SU-DHL-6 (cell line): ENCODE measurements at regions not wholly inside any gene's neighbourhood (a gene's known extent, or its start where the extent isn't known, plus 50 kb on each side); places are given as distances from the start of the nearest gene placed in this dataset.

ENCODE experiments used
- H2AFZ ChIP-seq: fragments of 200-600 bp; sonication (generic); 2 replicates; pipeline ENCODE4 v1.6.1; 2014; ENCODE audit warnings: low read depth, mild to moderate bottlenecking, moderate library complexity, mixed read lengths, antibody characterized with exemption, low read length; ENCODE audit not compliant: severe bottlenecking
- H3F3A ChIP-seq: fragments of 200-600 bp; shearing (Covaris generic); 2 replicates; pipeline ENCODE4 v1.6.0; 2016; ENCODE audit warnings: antibody characterized with exemption, mild to moderate bottlenecking; ENCODE audit not compliant: insufficient read depth
- H3K27ac ChIP-seq: fragments of 200-600 bp; sonication (generic); 2 replicates; pipeline ENCODE4 v1.5.1; 2016; ENCODE audit warnings: low read depth, mild to moderate bottlenecking, low read length, moderate library complexity, mixed read lengths
- H3K27me3 ChIP-seq: fragments of 200-600 bp; sonication (generic), shearing (Covaris generic); 2 replicates; pipeline ENCODE4 v1.6.0; 2014; ENCODE audit warnings: mild to moderate bottlenecking, low read length
- H3K36me3 ChIP-seq: fragments of 200-600 bp; sonication (generic); 2 replicates; pipeline ENCODE4 v1.6.1; 2014; ENCODE audit warnings: mild to moderate bottlenecking, low read length, mixed read lengths
- H3K4me2 ChIP-seq: fragments of 300-600, 200-600 bp; shearing (Covaris generic), sonication (generic); 2 replicates; pipeline ENCODE4 v1.6.0; 2014; ENCODE audit warnings: low read length, low read depth, mild to moderate bottlenecking; ENCODE audit not compliant: poor library complexity, severe bottlenecking
- H3K4me3 ChIP-seq: fragments of 200-600 bp; sonication (generic); 2 replicates; pipeline ENCODE4 v1.5.1; 2014; ENCODE audit warnings: antibody characterized with exemption, low read length, mild to moderate bottlenecking, mixed read lengths; ENCODE audit not compliant: insufficient read depth, poor library complexity, severe bottlenecking
- H3K79me2 ChIP-seq: fragments of 200-600 bp; sonication (generic); 2 replicates; pipeline ENCODE4 v1.6.1; 2014; ENCODE audit warnings: mild to moderate bottlenecking, low read length, moderate library complexity; ENCODE audit not compliant: insufficient read depth
- H3K9ac ChIP-seq: fragments of 200-600 bp; sonication (generic); 2 replicates; pipeline ENCODE4 v1.7.0; 2014; ENCODE audit warnings: mild to moderate bottlenecking, low read length
- H3K9me2 ChIP-seq: fragments of 200-600 bp; sonication (generic); replicated peaks from 2 replicates; pipeline ENCODE4 v1.6.1; 2014; ENCODE audit warnings: low read length; ENCODE audit not compliant: insufficient read depth
- H3K9me3 ChIP-seq: fragments of 200-600 bp; sonication (generic); 2 replicates; pipeline ENCODE4 v1.6.1; 2014; ENCODE audit warnings: low read length, mixed read lengths; ENCODE audit not compliant: insufficient read depth
- H4K20me1 ChIP-seq: fragments of 200-600 bp; sonication (generic); 2 replicates; pipeline ENCODE4 v1.6.1; 2014; ENCODE audit warnings: low read depth, mild to moderate bottlenecking, antibody characterized with exemption, low read length, moderate library complexity, mixed read lengths
- EZH2phosphoT487 ChIP-seq: fragments of 200-600 bp; sonication (generic), shearing (Covaris generic); conservative IDR thresholded peaks from 2 replicates; pipeline ENCODE4 v1.6.1; 2018; ENCODE audit warnings: mild to moderate bottlenecking, antibody characterized with exemption, low read length, moderate library complexity, mixed read lengths
- TF ChIP-seq, protein P1 (sequence below): fragments of 200-600 bp; sonication (generic); IDR thresholded peaks from one replicate; pipeline ENCODE4 v1.5.1; 2017; ENCODE audit warnings: antibody characterized with exemption, mild to moderate bottlenecking, low read length, moderate library complexity; ENCODE audit not compliant: insufficient read depth, poor library complexity, severe bottlenecking

DNA sequence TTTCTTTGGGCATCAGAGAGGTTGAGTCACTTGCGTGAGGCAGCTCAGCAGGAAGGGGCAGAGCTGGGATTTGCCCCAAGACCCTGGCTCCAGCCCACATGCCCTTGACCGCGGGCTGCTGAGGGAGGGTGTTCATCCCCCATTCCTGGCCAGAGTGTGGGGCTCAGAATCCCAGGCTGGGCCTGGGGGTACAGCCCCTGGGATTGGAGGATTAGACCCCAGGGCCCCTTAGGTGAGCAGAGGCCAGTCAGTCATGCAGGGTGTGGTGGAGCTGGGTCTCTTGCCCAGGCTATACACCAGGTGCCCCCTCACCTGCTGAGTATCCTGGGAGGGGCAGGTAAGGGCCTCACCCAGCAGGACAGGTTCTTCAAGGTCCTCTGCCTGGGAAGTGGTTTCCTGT is 68.4 kb upstream of the ZNF716 start:
- no peaks in the 10 kb centered on the region for H3K27me3 ChIP-seq
- no peak for TF ChIP-seq EZH2phosphoT487
- TF ChIP-seq, protein P1, sequence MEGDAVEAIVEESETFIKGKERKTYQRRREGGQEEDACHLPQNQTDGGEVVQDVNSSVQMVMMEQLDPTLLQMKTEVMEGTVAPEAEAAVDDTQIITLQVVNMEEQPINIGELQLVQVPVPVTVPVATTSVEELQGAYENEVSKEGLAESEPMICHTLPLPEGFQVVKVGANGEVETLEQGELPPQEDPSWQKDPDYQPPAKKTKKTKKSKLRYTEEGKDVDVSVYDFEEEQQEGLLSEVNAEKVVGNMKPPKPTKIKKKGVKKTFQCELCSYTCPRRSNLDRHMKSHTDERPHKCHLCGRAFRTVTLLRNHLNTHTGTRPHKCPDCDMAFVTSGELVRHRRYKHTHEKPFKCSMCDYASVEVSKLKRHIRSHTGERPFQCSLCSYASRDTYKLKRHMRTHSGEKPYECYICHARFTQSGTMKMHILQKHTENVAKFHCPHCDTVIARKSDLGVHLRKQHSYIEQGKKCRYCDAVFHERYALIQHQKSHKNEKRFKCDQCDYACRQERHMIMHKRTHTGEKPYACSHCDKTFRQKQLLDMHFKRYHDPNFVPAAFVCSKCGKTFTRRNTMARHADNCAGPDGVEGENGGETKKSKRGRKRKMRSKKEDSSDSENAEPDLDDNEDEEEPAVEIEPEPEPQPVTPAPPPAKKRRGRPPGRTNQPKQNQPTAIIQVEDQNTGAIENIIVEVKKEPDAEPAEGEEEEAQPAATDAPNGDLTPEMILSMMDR = no peak
- no peak overlapping the region for H3K9ac ChIP-seq
- no peaks in the 10 kb centered on the region for H4K20me1 ChIP-seq
- H3K9me3 ChIP-seq = no peaks in the 10 kb centered on the region
- no peaks in the 10 kb centered on the region for H3K36me3 ChIP-seq
- no peak overlapping the region for H2AFZ ChIP-seq
- H3K27ac ChIP-seq = no peak overlapping the region
- H3K9me2 ChIP-seq = no peaks in the 10 kb centered on the region
- no peaks in the 10 kb centered on the region for H3F3A ChIP-seq
- H3K4me2 ChIP-seq = no peak overlapping the region
- H3K4me3 ChIP-seq = no peak overlapping the region
- H3K79me2 ChIP-seq = no peaks in the 10 kb centered on the region

DNA sequence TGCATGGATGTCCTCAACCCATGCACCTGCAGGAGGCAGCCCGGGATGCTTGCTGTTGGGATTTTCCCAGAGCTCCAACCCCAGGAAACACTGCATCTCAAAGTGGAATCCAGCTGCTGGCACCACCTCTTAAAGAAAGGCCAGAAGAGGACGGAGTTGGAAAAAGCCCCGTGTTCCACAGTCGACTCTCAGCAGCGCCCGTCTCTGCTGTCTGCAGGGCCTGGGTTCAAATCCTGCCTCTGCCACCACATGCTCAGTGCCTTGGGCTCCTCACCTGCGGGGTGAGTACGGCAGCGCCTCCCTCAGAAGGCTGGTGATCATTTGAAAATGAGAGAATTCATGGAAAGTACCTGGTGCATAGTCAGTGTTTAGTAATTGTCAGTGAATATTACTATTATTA is 65.6 kb upstream of the ZNF716 start:
- TF ChIP-seq, protein P1 = no peak
- TF ChIP-seq EZH2phosphoT487 = no peak
- Histone ChIP-seq H3K27ac (no peak overlapping the region), H3K9ac (no peak overlapping the region), H3K36me3 (no peaks in the 10 kb centered on the region), H3K9me3 (no peaks in the 10 kb centered on the region), H3F3A (no peaks in the 10 kb centered on the region), H3K4me3 (no peak overlapping the region), H3K79me2 (no peaks in the 10 kb centered on the region), H3K4me2 (no peak overlapping the region), H2AFZ (no peak overlapping the region), H4K20me1 (no peaks in the 10 kb centered on the region), H3K27me3 (no peaks in the 10 kb centered on the region), H3K9me2 (no peaks in the 10 kb centered on the region)

DNA sequence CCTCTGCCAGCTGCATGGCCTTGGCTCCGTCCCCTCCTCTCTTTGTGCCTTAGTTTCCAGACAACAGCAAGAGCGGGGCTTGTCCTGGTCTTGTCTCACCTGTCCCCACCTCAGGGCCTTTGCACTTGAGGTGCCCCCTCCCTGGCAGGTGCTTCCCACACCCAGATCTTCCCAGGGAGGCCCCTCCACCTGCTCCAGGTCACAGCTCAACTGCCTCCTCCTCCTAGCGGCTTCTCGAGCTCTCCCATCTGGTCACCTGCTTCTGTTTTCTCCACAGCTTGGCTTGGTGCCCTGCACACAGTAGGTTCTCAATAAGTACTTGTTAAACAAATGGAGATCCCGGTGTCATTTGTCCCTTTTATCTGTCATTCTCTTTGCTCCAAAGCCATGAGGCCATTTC is 64.3 kb upstream of the ZNF716 start:
- no peak overlapping the region for H3K4me3 ChIP-seq
- TF ChIP-seq, protein P1 = no peak
- TF ChIP-seq EZH2phosphoT487 = no peak

DNA sequence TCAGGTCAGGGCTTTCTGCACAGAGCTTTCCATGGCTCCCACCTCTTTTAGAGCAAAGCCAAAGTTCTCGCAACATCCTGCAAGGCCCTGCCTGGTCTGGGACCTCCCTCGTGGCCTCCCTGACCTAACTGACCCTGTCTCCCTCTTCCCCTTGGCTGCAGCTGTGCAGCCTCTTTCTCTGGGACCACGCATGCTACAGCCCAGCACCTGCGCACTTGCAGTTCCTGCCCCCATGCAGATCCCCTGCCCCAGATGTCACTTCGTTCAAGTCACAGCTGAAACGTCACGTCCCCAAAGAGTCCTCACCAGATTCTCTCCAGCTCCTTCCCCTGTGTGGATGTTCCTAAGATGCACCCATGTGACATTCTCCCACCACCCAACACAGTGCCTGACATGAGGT is 61.2 kb upstream of the ZNF716 start:
- Histone ChIP-seq H3K4me2 (no peak overlapping the region), H3F3A (no peaks in the 10 kb centered on the region), H3K9me2 (no peaks in the 10 kb centered on the region), H3K79me2 (no peaks in the 10 kb centered on the region), H3K36me3 (no peaks in the 10 kb centered on the region), H3K4me3 (no peak overlapping the region), H3K9ac (no peak overlapping the region), H2AFZ (no peak overlapping the region), H3K27ac (no peak overlapping the region), H4K20me1 (no peaks in the 10 kb centered on the region), H3K27me3 (no peaks in the 10 kb centered on the region), H3K9me3 (peaks cover 7% of the 10 kb centered on the region; the same call in 1 of the 2 replicates)
- TF ChIP-seq, protein P1 = no peak
- no peak for TF ChIP-seq EZH2phosphoT487

More for the DNA sequence above, 64.3 kb upstream of the ZNF716 start:
- Histone ChIP-seq H3K9me3 (peaks cover 3% of the 10 kb centered on the region; the same call in 1 of the 2 replicates), H3K9ac (no peak overlapping the region), H3K27ac (no peak overlapping the region), H3K36me3 (no peaks in the 10 kb centered on the region), H2AFZ (no peak overlapping the region), H3K4me2 (no peak overlapping the region), H3F3A (no peaks in the 10 kb centered on the region), H3K27me3 (no peaks in the 10 kb centered on the region), H4K20me1 (no peaks in the 10 kb centered on the region), H3K79me2 (no peaks in the 10 kb centered on the region), H3K9me2 (no peaks in the 10 kb centered on the region)
